ENCODE measurements at regions not wholly inside any gene's neighbourhood (a gene's known extent, or its start where the extent isn't known, plus 50 kb on each side); places are given as distances from the start of the nearest gene placed in this dataset.
"Not testable (repeated sequence)": the region's sequence is repeated elsewhere in the genome, so short reads cannot be mapped to it uniquely, and the experiment has no call there.

GRCh38 chrX:22803353-22803752 lies 196.4 kb upstream of the DDX53 start:
- DNase-seq, result no peak

- DNase-seq, result no peak
Observed at GRCh38 chrX:22810876-22811275, 188.9 kb upstream of the DDX53 start.

- no peak for DNase-seq
Observed at GRCh38 chrX:22818061-22818460, 181.7 kb upstream of the DDX53 start.

GRCh38 chrX:22855693-22856092 lies 144.1 kb upstream of the DDX53 start:
- no peak for DNase-seq

- no peak for DNase-seq
Observed at GRCh38 chrX:22859642-22860041, 140.1 kb upstream of the DDX53 start.

- DNase-seq, result not testable (repeated sequence)
Observed at GRCh38 chrX:22866801-22867200, 133.0 kb upstream of the DDX53 start.

- no peak for DNase-seq
Observed at GRCh38 chrX:22882543-22882942, 117.2 kb upstream of the DDX53 start.

- DNase-seq, result no peak
Observed at GRCh38 chrX:22889819-22890218, 109.9 kb upstream of the DDX53 start.

- no peak for DNase-seq
Observed at GRCh38 chrX:22912616-22913015, 87.1 kb upstream of the DDX53 start.

GRCh38 chrX:22922961-22923360 lies 76.8 kb upstream of the DDX53 start:
- DNase-seq, result no peak

- no peak for DNase-seq
Observed at GRCh38 chrX:22934640-22935039, 65.1 kb upstream of the DDX53 start.

GRCh38 chrX:22944945-22945344 lies 54.8 kb upstream of the DDX53 start:
- DNase-seq, result no peak

All from hindlimb muscle (tissue), 1 donor.